Kidney epithelial cell (primary cell): ENCODE measurements at regions not wholly inside any gene's neighbourhood (a gene's known extent, or its start where the extent isn't known, plus 50 kb on each side); places are given as distances from the start of the nearest gene placed in this dataset.

Experiments used
- DNase-seq: peaks from one replicate; pipeline ENCODE4 v3.0.0-alpha.2; 2010; ENCODE audit warnings: low read depth
- H3K27me3 ChIP-seq: 2 replicates; pipeline ENCODE4 v1.6.0; 2011; ENCODE audit warnings: low read length; ENCODE audit not compliant: control insufficient read depth, insufficient read depth
- H3K36me3 ChIP-seq: 2 replicates; pipeline ENCODE4 v1.5.1; 2011; ENCODE audit warnings: low read length; ENCODE audit not compliant: control insufficient read depth, insufficient read depth
- H3K4me3 ChIP-seq: 2 replicates; pipeline ENCODE4 v1.5.1; 2011; ENCODE audit warnings: low read depth, mild to moderate bottlenecking, control low read depth, low read length
- TF ChIP-seq, protein P1 (sequence below): IDR thresholded peaks from 2 replicates; pipeline ENCODE4 v1.5.1; 2011; ENCODE audit warnings: mild to moderate bottlenecking, moderate library complexity, low read length, control low read depth, inconsistent platforms; ENCODE audit not compliant: insufficient read depth, poor library complexity, severe bottlenecking

DNA sequence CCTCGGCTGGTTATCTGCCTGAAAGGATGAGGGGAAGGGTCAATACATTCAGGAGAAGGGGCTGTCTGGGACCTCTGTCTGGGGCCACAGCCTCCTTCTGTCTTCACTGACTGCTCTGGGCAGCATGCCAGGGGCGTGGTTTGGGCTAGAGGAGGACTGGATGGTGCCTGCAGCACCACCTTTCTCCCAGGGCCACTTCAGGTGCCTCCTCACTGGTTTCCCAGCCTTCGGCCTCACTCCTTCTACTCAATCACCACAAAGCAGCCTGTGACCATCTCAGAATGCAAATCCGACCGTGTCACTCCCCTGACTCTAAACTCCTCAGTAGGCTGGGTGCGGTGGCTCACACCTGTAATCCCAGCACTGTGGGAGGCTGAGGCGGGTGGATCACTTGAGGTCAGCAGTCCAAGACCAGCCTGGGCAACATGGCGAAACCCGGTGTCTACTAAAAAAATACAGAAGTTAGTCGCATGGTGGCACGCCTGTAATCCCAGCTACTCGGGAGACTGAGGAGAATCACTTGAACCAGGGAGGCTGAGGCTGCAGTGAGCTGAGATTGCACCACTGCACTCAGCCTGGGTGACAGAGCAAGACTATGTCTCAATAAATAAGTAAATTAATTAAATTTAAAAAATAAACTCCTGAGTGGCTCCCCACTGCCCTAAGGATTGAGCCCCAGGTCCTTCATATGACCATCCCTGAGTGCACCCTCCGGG lies 50.1 kb upstream of the ECE1 start:
- H3K27me3 ChIP-seq: no peaks in the 10 kb centered on the region
- H3K36me3 ChIP-seq: no peaks in the 10 kb centered on the region
- DNase-seq: no peak
- TF ChIP-seq, protein P1, sequence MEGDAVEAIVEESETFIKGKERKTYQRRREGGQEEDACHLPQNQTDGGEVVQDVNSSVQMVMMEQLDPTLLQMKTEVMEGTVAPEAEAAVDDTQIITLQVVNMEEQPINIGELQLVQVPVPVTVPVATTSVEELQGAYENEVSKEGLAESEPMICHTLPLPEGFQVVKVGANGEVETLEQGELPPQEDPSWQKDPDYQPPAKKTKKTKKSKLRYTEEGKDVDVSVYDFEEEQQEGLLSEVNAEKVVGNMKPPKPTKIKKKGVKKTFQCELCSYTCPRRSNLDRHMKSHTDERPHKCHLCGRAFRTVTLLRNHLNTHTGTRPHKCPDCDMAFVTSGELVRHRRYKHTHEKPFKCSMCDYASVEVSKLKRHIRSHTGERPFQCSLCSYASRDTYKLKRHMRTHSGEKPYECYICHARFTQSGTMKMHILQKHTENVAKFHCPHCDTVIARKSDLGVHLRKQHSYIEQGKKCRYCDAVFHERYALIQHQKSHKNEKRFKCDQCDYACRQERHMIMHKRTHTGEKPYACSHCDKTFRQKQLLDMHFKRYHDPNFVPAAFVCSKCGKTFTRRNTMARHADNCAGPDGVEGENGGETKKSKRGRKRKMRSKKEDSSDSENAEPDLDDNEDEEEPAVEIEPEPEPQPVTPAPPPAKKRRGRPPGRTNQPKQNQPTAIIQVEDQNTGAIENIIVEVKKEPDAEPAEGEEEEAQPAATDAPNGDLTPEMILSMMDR: no peak
- no peak overlapping the region for H3K4me3 ChIP-seq
